ENCODE measurements at regions not wholly inside any gene's neighbourhood (a gene's known extent, or its start where the extent isn't known, plus 50 kb on each side); places are given as distances from the start of the nearest gene placed in this dataset.

GRCh38 chr14:89607453-89607852, 190.4 kb upstream of the FOXN3 start:
- no peak for DNase-seq (ENCODE audit: low read depth, low spot score)

GRCh38 chr14:89603938-89604480, 187.0 kb upstream of the FOXN3 start:
- DNase-seq (ENCODE audit: low read depth, low spot score): no peak

- DNase-seq (ENCODE audit: low read depth, low spot score): peak; percentile 56
Observed at GRCh38 chr14:89600950-89601826, 184.2 kb upstream of the FOXN3 start.

- DNase-seq (ENCODE audit: low read depth, low spot score): no peak
Observed at GRCh38 chr14:89600029-89600428, 183.0 kb upstream of the FOXN3 start.

GRCh38 chr14:89598548-89599186, 181.6 kb upstream of the FOXN3 start:
- no peak for DNase-seq (ENCODE audit: low read depth, low spot score)

- no peak for DNase-seq (ENCODE audit: low read depth, low spot score)
Observed at GRCh38 chr14:89592961-89593360, 175.9 kb upstream of the FOXN3 start.

GRCh38 chr14:89589400-89590118, 172.5 kb upstream of the FOXN3 start:
- DNase-seq (ENCODE audit: low read depth, low spot score): no peak

- DNase-seq (ENCODE audit: low read depth, low spot score): no peak
Observed at GRCh38 chr14:89588840-89589296, 171.8 kb upstream of the FOXN3 start.

GRCh38 chr14:89588016-89588415, 171.0 kb upstream of the FOXN3 start:
- no peak for DNase-seq (ENCODE audit: low read depth, low spot score)

- DNase-seq (ENCODE audit: low read depth, low spot score): no peak
Observed at GRCh38 chr14:89587136-89587420, 170.0 kb upstream of the FOXN3 start.

- DNase-seq (ENCODE audit: low read depth, low spot score): no peak
Observed at GRCh38 chr14:89586258-89587135, 169.5 kb upstream of the FOXN3 start.

- no peak for DNase-seq (ENCODE audit: low read depth, low spot score)
Observed at GRCh38 chr14:89578156-89578555, 161.1 kb upstream of the FOXN3 start.

- DNase-seq (ENCODE audit: low read depth, low spot score): peak; percentile 73
Observed at GRCh38 chr14:89576960-89577359, 159.9 kb upstream of the FOXN3 start.

- DNase-seq (ENCODE audit: low read depth, low spot score): peak; percentile 54
Observed at GRCh38 chr14:89576145-89576927, 159.3 kb upstream of the FOXN3 start.

GRCh38 chr14:89575386-89576061, 158.5 kb upstream of the FOXN3 start:
- no peak for DNase-seq (ENCODE audit: low read depth, low spot score)

GRCh38 chr14:89574420-89574819, 157.4 kb upstream of the FOXN3 start:
- no peak for DNase-seq (ENCODE audit: low read depth, low spot score)

- DNase-seq (ENCODE audit: low read depth, low spot score): no peak
Observed at GRCh38 chr14:89573399-89573657, 156.3 kb upstream of the FOXN3 start.

- no peak for DNase-seq (ENCODE audit: low read depth, low spot score)
Observed at GRCh38 chr14:89572596-89573398, 155.8 kb upstream of the FOXN3 start.

GRCh38 chr14:89571491-89571890, 154.5 kb upstream of the FOXN3 start:
- DNase-seq (ENCODE audit: low read depth, low spot score): no peak
